IMR-90 (cell line): ENCODE measurements at regions not wholly inside any gene's neighbourhood (a gene's known extent, or its start where the extent isn't known, plus 50 kb on each side); places are given as distances from the start of the nearest gene placed in this dataset.

ENCODE experiments used
- ATAC-seq: fragments of 200-7000 bp; cut with Tn5 transposase; 2 replicates; pipeline ENCODE4 v1.9.1; 2020; ENCODE audit warnings: low read depth, mild to moderate bottlenecking, moderate library complexity
- BruUV-seq: library from RNA; stranded (reverse); fragments of 400-500 nt; replicated peaks from 2 replicates; lab custom pipeline; 2021; lab: Mats Ljungman, UMichigan
- CTCF ChIA-PET: fragments of 300-600 bp; formaldehyde crosslinking; extraction: SDS; loops from one replicate; lab custom pipeline; 2021; ENCODE audit warnings: antibody characterized with exemption; lab: Yijun Ruan, JAX
- POLR2A ChIA-PET: fragments of 300-600 bp; sonication (Branson Sonifier 250); formaldehyde crosslinking; loops from one replicate; lab custom pipeline; 2022; ENCODE audit warnings: antibody characterized with exemption; ENCODE audit not compliant: unreplicated experiment; lab: Charles Lee
- DNase-seq: peaks from one replicate; pipeline ENCODE4 v3.0.0; 2013
- H2AFZ ChIP-seq: replicated peaks from 2 replicates; pipeline ENCODE3; 2013; ENCODE audit warnings: low read length, mild to moderate bottlenecking; ENCODE audit not compliant: poor library complexity
- H2AK5ac ChIP-seq: 2 replicates; pipeline ENCODE4 v1.6.1; 2013; ENCODE audit warnings: low read depth, low read length, inconsistent platforms
- H2AK9ac ChIP-seq: replicated peaks from 2 replicates; pipeline ENCODE3; 2013; ENCODE audit warnings: mild to moderate bottlenecking, low read depth, low read length, moderate library complexity; ENCODE audit not compliant: poor library complexity
- H2BK120ac ChIP-seq: 2 replicates; pipeline ENCODE4 v1.6.1; 2013; ENCODE audit warnings: low read depth, low read length, inconsistent platforms
- H2BK15ac ChIP-seq: 3 replicates; pipeline ENCODE4 v1.6.1; 2013; ENCODE audit warnings: low read depth, low read length, inconsistent platforms
- H2BK20ac ChIP-seq: 2 replicates; pipeline ENCODE4 v1.6.1; 2013; ENCODE audit warnings: low read depth, mild to moderate bottlenecking, inconsistent platforms, low read length, moderate library complexity
- H2BK5ac ChIP-seq: 2 replicates; pipeline ENCODE4 v1.6.1; 2013; ENCODE audit warnings: mild to moderate bottlenecking, low read depth, low read length, inconsistent platforms; ENCODE audit not compliant: poor library complexity, severe bottlenecking
- H3K14ac ChIP-seq: replicated peaks from 2 replicates; pipeline ENCODE4 v1.6.1; 2013; ENCODE audit warnings: low read depth, low read length, inconsistent platforms
- H3K18ac ChIP-seq: 2 replicates; pipeline ENCODE4 v1.6.1; 2013; ENCODE audit warnings: low read depth, low read length, control low read depth
- H3K23ac ChIP-seq: 2 replicates; pipeline ENCODE4 v1.6.1; 2013; ENCODE audit warnings: low read depth, low read length, inconsistent platforms
- H3K27ac ChIP-seq: 2 replicates; pipeline ENCODE4 v1.5.1; 2013; ENCODE audit warnings: mild to moderate bottlenecking, control low read depth, low read length; ENCODE audit not compliant: insufficient read depth
- H3K27me3 ChIP-seq: 2 replicates; pipeline ENCODE4 v1.6.1; 2013; ENCODE audit warnings: low read length; ENCODE audit not compliant: control insufficient read depth, insufficient read depth
- H3K36me3 ChIP-seq: 2 replicates; pipeline ENCODE4 v1.6.1; 2013; ENCODE audit warnings: low read length, mixed read lengths; ENCODE audit not compliant: control insufficient read depth, insufficient read depth
- H3K4ac ChIP-seq: 2 replicates; pipeline ENCODE4 v1.6.1; 2013; ENCODE audit warnings: low read depth, low read length, inconsistent platforms
- H3K4me1 ChIP-seq: 2 replicates; pipeline ENCODE4 v1.6.1; 2013; ENCODE audit warnings: low read length, mixed read lengths; ENCODE audit not compliant: control insufficient read depth, insufficient read depth
- H3K4me2 ChIP-seq: 2 replicates; pipeline ENCODE4 v1.6.1; 2013; ENCODE audit warnings: low read depth, mild to moderate bottlenecking, control low read depth, low read length, moderate library complexity
- H3K4me3 ChIP-seq: 2 replicates; pipeline ENCODE4 v1.5.1; 2013; ENCODE audit warnings: low read depth, mild to moderate bottlenecking, control low read depth, low read length, moderate library complexity; ENCODE audit not compliant: insufficient read depth
- H3K56ac ChIP-seq: 2 replicates; pipeline ENCODE4 v1.6.1; 2013; ENCODE audit warnings: low read length, inconsistent platforms; ENCODE audit not compliant: insufficient read depth; ENCODE audit errors: extremely low read depth
- H3K79me1 ChIP-seq, 2 experiments: 2 replicates each; pipeline ENCODE4 v1.6.1; 2013; ENCODE audit warnings: low read length in 2 of 2, inconsistent platforms in 1 of 2, low read depth in 1 of 2
- H3K9ac ChIP-seq: 2 replicates; pipeline ENCODE4 v1.6.1; 2013; ENCODE audit warnings: low read depth, low read length, control low read depth
- H3K9me1 ChIP-seq: 2 replicates; pipeline ENCODE4 v1.6.1; 2013; ENCODE audit warnings: low read length, inconsistent platforms; ENCODE audit not compliant: insufficient read depth
- H3K9me3 ChIP-seq: 2 replicates; pipeline ENCODE4 v1.6.1; 2013; ENCODE audit warnings: low read length; ENCODE audit not compliant: control insufficient read depth, insufficient read depth
- H4K20me1 ChIP-seq: 2 replicates; pipeline ENCODE4 v1.6.1; 2013; ENCODE audit warnings: low read length, inconsistent platforms; ENCODE audit not compliant: insufficient read depth
- H4K5ac ChIP-seq: 2 replicates; pipeline ENCODE4 v1.6.1; 2013; ENCODE audit warnings: mild to moderate bottlenecking, low read depth, low read length, control low read depth
- H4K8ac ChIP-seq, 2 experiments: 2 replicates each; pipeline ENCODE4 v1.6.1; 2013; ENCODE audit warnings: low read depth in 2 of 2, low read length in 2 of 2, control low read depth in 1 of 2, inconsistent platforms in 1 of 2
- H4K91ac ChIP-seq: 2 replicates; pipeline ENCODE4 v1.6.1; 2013; ENCODE audit warnings: low read depth, low read length, inconsistent platforms; ENCODE audit not compliant: insufficient read depth
- CEBPB ChIP-seq: IDR thresholded peaks from 2 replicates; pipeline ENCODE4 v1.6.1; 2012; ENCODE audit warnings: low read depth, low read length, improper control_type of control experiment
- CHD1 ChIP-seq: IDR thresholded peaks from 2 replicates; pipeline ENCODE4 v1.6.1; 2012; ENCODE audit warnings: low read depth, low read length, improper control_type of control experiment
- FOS ChIP-seq: fragments of 150-350 bp; IDR thresholded peaks from 2 replicates; pipeline ENCODE4 v1.6.1; 2016; ENCODE audit warnings: low read depth, low read length
- MAFK ChIP-seq: IDR thresholded peaks from 2 replicates; pipeline ENCODE4 v1.6.1; 2012; ENCODE audit warnings: low read depth, low read length, improper control_type of control experiment
- MAZ ChIP-seq: IDR thresholded peaks from 2 replicates; pipeline ENCODE4 v1.6.1; 2012; ENCODE audit warnings: low read depth, mild to moderate bottlenecking, low read length, improper control_type of control experiment, moderate library complexity, borderline replicate concordance
- NFE2L2 ChIP-seq: fragments of 150-350 bp; IDR thresholded peaks from 2 replicates; pipeline ENCODE4 v1.6.1; 2016; ENCODE audit warnings: low read depth, mild to moderate bottlenecking, low read length
- RAD21 ChIP-seq: IDR thresholded peaks from 2 replicates; pipeline ENCODE4 v1.6.1; 2012; ENCODE audit warnings: low read length, improper control_type of control experiment
- RCOR1 ChIP-seq: IDR thresholded peaks from 2 replicates; pipeline ENCODE4 v1.6.1; 2012; ENCODE audit warnings: mild to moderate bottlenecking, low read length, improper control_type of control experiment; ENCODE audit not compliant: insufficient replicate concordance
- SMC3 ChIP-seq: fragments of 150-350 bp; IDR thresholded peaks from 2 replicates; pipeline ENCODE4 v1.6.1; 2016; ENCODE audit warnings: low read depth, mild to moderate bottlenecking, antibody characterized with exemption, low read length, moderate library complexity
- USF2 ChIP-seq: fragments of 150-350 bp; IDR thresholded peaks from 2 replicates; pipeline ENCODE4 v1.6.1; 2017; ENCODE audit warnings: mild to moderate bottlenecking, antibody characterized with exemption, low read length, low read depth
- WGBS, 2 experiments: methylation state at CpG; one replicate each; pipeline versions ENCODE4 v1.1.5 to v1.1.7; 2013; ENCODE audit warnings: missing lambda C conversion rate in 2 of 2; ENCODE audit not compliant: insufficient read length in 1 of 2; ENCODE audit errors: extremely low coverage in 2 of 2; 5-methylcytosine and 5-hydroxymethylcytosine counted together
- dilution Hi-C: fragments of 300-500 bp; cut with HindIII; formaldehyde crosslinking; loops from one replicate; pipeline ENCODE4 v1.14.3; 2018; ENCODE audit warnings: low sequenced_read_pairs; ENCODE audit not compliant: unreplicated experiment
- in situ Hi-C: fragments of 300-500 bp; cut with MboI; formaldehyde crosslinking; loops from 3 replicates; pipeline ENCODE4 v1.14.3; 2019; ENCODE audit warnings: low sequenced_read_pairs, inconsistent platforms, mixed read lengths
- intact Hi-C: fragments of 100-400 bp; cut with micrococcal nuclease; formaldehyde crosslinking; loops from 2 replicates; pipeline ENCODE4 v1.10.0; 2022

- H3K23ac ChIP-seq: no peak overlapping the region
- H4K8ac ChIP-seq: no peak overlapping the region
- WGBS, 2 experiments: no CpG with 5 or more reads among the region's 4 CpGs
- no peak overlapping the region for H3K14ac ChIP-seq
- H3K79me1 ChIP-seq: no peaks in the 10 kb centered on the region
- no peak overlapping the region for H3K4me3 ChIP-seq
- no peak overlapping the region for H4K91ac ChIP-seq
- H2BK15ac ChIP-seq: no peak overlapping the region
- H4K20me1 ChIP-seq: no peaks in the 10 kb centered on the region
- no peak overlapping the region for H2BK20ac ChIP-seq
- H3K9ac ChIP-seq: no peak overlapping the region
- no peak overlapping the region for H3K18ac ChIP-seq
- no peaks in the 10 kb centered on the region for H3K4me1 ChIP-seq
- H3K9me3 ChIP-seq: no peaks in the 10 kb centered on the region
- H3K27me3 ChIP-seq: no peaks in the 10 kb centered on the region
- DNase-seq (no peak), ATAC-seq (no peak)
- intact Hi-C loops: no loop called here
- in situ Hi-C loops: no loop called here
- no peak overlapping the region for H2AK5ac ChIP-seq
- no peak overlapping the region for H3K56ac ChIP-seq
- H2AK9ac ChIP-seq: no peak overlapping the region
- no peak overlapping the region for H3K4ac ChIP-seq
- H2AFZ ChIP-seq: no peak overlapping the region
- ChIA-PET POLR2A (no interaction called here), CTCF (interaction anchor here (0.7 to 0.9 kb wide), 2 partner anchors 15 to 217 kb away, joined by 3 read pairs; no protein-coding TSS in a partner anchor)
- dilution Hi-C loops: no loop called here
- H3K27ac ChIP-seq: no peak overlapping the region
- H3K9me1 ChIP-seq: no peaks in the 10 kb centered on the region
- no peak overlapping the region for H2BK5ac ChIP-seq
- no TSS peak for BruUV-seq
- no peak overlapping the region for H4K5ac ChIP-seq
- H3K4me2 ChIP-seq: no peak overlapping the region
- TF ChIP-seq CHD1 (no peak), USF2 (no peak), MAFK (no peak), RAD21 (no peak), RCOR1 (no peak), MAZ (no peak), CEBPB (no peak), FOS (no peak), SMC3 (no peak), NFE2L2 (no peak)
- H3K36me3 ChIP-seq: no peaks in the 10 kb centered on the region
- H2BK120ac ChIP-seq: no peak overlapping the region
Measured at GRCh38 chr6:91298543-91299145, 711.8 kb upstream of the MAP3K7 start.
